HUES48 (cell line): ENCODE measurements at regions not wholly inside any gene's neighbourhood (a gene's known extent, or its start where the extent isn't known, plus 50 kb on each side); places are given as distances from the start of the nearest gene placed in this dataset.

Source experiments
- H3K27ac ChIP-seq: one replicate; pipeline ENCODE4 v1.7.0; 2013; ENCODE audit warnings: low read depth, low read length, inconsistent platforms
- H3K27me3 ChIP-seq: 2 replicates; pipeline ENCODE4 v1.6.1; 2013; ENCODE audit warnings: mild to moderate bottlenecking, low read length; ENCODE audit not compliant: control insufficient read depth, insufficient read depth
- H3K36me3 ChIP-seq: 2 replicates; pipeline ENCODE4 v1.6.1; 2013; ENCODE audit warnings: low read length; ENCODE audit not compliant: control insufficient read depth, insufficient read depth
- H3K4me1 ChIP-seq: 2 replicates; pipeline ENCODE4 v1.6.1; 2013; ENCODE audit warnings: mild to moderate bottlenecking, low read length; ENCODE audit not compliant: control insufficient read depth, insufficient read depth
- H3K4me3 ChIP-seq: 2 replicates; pipeline ENCODE4 v1.5.1; 2013; ENCODE audit warnings: mild to moderate bottlenecking, low read depth, low read length
- H3K9ac ChIP-seq: 2 replicates; pipeline ENCODE4 v1.6.1; 2013; ENCODE audit warnings: mild to moderate bottlenecking, low read depth, low read length, moderate library complexity
- H3K9me3 ChIP-seq: 2 replicates; pipeline ENCODE4 v1.6.1; 2013; ENCODE audit warnings: low read length; ENCODE audit not compliant: control insufficient read depth, insufficient read depth

DNA sequence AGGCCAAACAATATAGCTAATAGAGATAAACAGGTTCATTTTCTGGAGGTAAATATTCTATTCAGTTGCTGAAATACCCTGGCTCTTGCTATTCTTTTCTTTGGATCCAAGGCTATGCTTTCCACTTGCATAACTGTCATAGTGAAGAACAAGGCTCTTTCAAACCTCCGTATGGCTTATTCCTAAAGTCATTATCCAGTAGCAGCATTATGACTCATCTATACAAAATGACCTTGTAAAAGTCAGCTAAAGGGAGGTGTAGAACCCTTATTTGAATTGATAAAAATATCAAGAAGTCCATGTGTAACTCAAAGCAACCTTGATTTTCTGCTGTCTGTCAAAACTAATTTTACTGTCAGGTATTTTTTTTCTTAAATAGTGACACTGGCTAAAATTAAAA, 447.8 kb downstream of the PLK2 start:
- Histone ChIP-seq H3K27ac (no peak overlapping the region), H3K4me1 (no peaks in the 10 kb centered on the region), H3K9ac (no peak overlapping the region), H3K4me3 (no peak overlapping the region), H3K36me3 (no peaks in the 10 kb centered on the region), H3K27me3 (no peaks in the 10 kb centered on the region), H3K9me3 (no peaks in the 10 kb centered on the region)

- Histone ChIP-seq H3K27me3 (no peaks in the 10 kb centered on the region), H3K4me1 (no peaks in the 10 kb centered on the region)
These were observed 448.6 kb downstream of the PLK2 start for GRCh38 chr5:58011301-58011700.

DNA sequence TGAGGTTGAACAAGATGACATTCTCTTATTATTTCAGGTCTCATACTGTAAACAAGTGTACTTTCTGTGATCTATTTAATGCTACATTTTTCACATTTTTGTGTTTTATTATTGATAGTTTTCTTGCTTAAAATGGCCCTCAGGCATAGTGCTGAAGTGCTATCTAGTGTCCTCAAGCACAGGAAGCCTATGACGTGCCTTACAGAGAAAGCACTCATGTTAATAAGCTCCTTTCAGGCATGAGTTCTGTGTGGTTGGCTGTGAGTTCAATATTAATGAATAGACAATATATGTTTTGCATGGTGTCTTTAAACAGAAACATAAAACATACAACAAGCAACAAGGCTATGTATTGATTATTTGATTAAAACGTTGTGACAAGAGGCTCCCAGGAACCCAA, 450.1 kb downstream of the PLK2 start:
- H3K4me3 ChIP-seq = no peak overlapping the region
- H3K36me3 ChIP-seq = no peaks in the 10 kb centered on the region
- H3K4me1 ChIP-seq = no peaks in the 10 kb centered on the region
- no peaks in the 10 kb centered on the region for H3K9me3 ChIP-seq
- H3K27ac ChIP-seq = no peak overlapping the region
- no peak overlapping the region for H3K9ac ChIP-seq
- no peaks in the 10 kb centered on the region for H3K27me3 ChIP-seq

More at GRCh38 chr5:58011301-58011700, 448.6 kb downstream of the PLK2 start:
- Histone ChIP-seq H3K9ac (no peak overlapping the region), H3K4me3 (no peak overlapping the region), H3K27ac (no peak overlapping the region), H3K36me3 (no peaks in the 10 kb centered on the region), H3K9me3 (no peaks in the 10 kb centered on the region)

GRCh38 chr5:58002323-58002722, 457.6 kb downstream of the PLK2 start:
- no peak overlapping the region for H3K27ac ChIP-seq
- no peaks in the 10 kb centered on the region for H3K9me3 ChIP-seq
- no peaks in the 10 kb centered on the region for H3K27me3 ChIP-seq
- no peak overlapping the region for H3K4me3 ChIP-seq
- no peak overlapping the region for H3K9ac ChIP-seq
- no peaks in the 10 kb centered on the region for H3K36me3 ChIP-seq
- H3K4me1 ChIP-seq = no peaks in the 10 kb centered on the region

DNA sequence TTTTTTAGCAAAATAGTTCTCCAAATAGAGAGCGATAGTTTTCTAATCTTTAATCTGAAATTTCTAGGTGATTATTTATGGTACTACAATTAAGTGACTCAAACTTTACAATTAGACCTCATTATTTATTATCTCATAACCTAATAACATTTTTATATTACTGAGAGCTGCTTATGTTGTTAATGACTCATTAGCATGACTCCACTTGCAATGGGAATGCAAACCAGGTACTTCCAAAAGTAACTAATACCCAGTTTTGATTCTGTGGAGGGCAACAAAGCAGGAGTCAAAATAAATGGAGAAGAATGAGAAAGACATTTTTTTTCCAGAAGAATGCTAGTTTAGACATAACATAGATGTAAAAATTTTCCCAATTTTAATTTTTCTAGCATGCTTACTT, 466.0 kb downstream of the PLK2 start:
- no peaks in the 10 kb centered on the region for H3K27me3 ChIP-seq
- no peak overlapping the region for H3K9ac ChIP-seq
- H3K27ac ChIP-seq = no peak overlapping the region
- H3K36me3 ChIP-seq = no peaks in the 10 kb centered on the region
- no peaks in the 10 kb centered on the region for H3K9me3 ChIP-seq
- no peak overlapping the region for H3K4me3 ChIP-seq
- no peaks in the 10 kb centered on the region for H3K4me1 ChIP-seq

- H3K27ac ChIP-seq = no peak overlapping the region
These were observed 470.5 kb downstream of the PLK2 start for GRCh38 chr5:57989378-57989777.

DNA sequence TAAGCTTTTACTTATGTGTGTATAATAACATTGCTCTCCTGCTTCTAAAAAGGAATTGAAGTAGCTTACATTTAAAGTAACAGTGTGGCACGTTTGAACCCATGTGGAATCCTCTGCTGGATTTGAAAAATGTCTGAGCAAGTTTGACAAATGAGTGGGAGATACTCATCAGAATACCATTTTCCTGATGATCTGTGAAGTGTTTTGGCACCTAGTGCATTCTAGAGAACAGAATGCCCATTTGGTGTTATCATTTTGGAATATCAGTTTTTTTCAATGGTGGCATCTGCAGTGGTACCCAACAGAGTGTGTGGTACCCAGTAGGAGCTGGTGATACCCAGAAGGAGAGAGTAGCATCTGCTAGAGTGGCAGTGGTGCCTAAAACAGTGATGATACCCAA, 471.1 kb downstream of the PLK2 start:
- no peaks in the 10 kb centered on the region for H3K36me3 ChIP-seq
- H3K9ac ChIP-seq = no peak overlapping the region
- peaks cover 6% of the 10 kb centered on the region; the same call in 1 of the 2 replicates for H3K4me1 ChIP-seq

More at GRCh38 chr5:57989378-57989777, 470.5 kb downstream of the PLK2 start:
- Histone ChIP-seq H3K4me1 (peaks cover 6% of the 10 kb centered on the region; the same call in 1 of the 2 replicates), H3K27me3 (no peaks in the 10 kb centered on the region), H3K4me3 (no peak overlapping the region), H3K36me3 (no peaks in the 10 kb centered on the region), H3K9ac (no peak overlapping the region), H3K9me3 (no peaks in the 10 kb centered on the region)

GRCh38 chr5:57987552-57987951, 472.3 kb downstream of the PLK2 start:
- H3K36me3 ChIP-seq = no peaks in the 10 kb centered on the region
- peaks cover 6% of the 10 kb centered on the region; the same call in 1 of the 2 replicates for H3K4me1 ChIP-seq
- H3K4me3 ChIP-seq = no peak overlapping the region
- H3K9ac ChIP-seq = no peak overlapping the region
- H3K9me3 ChIP-seq = no peaks in the 10 kb centered on the region
- no peak overlapping the region for H3K27ac ChIP-seq
- H3K27me3 ChIP-seq = no peaks in the 10 kb centered on the region

More for the DNA sequence above, 471.1 kb downstream of the PLK2 start:
- no peak overlapping the region for H3K27ac ChIP-seq
- no peaks in the 10 kb centered on the region for H3K27me3 ChIP-seq
- no peak overlapping the region for H3K4me3 ChIP-seq
- no peaks in the 10 kb centered on the region for H3K9me3 ChIP-seq

DNA sequence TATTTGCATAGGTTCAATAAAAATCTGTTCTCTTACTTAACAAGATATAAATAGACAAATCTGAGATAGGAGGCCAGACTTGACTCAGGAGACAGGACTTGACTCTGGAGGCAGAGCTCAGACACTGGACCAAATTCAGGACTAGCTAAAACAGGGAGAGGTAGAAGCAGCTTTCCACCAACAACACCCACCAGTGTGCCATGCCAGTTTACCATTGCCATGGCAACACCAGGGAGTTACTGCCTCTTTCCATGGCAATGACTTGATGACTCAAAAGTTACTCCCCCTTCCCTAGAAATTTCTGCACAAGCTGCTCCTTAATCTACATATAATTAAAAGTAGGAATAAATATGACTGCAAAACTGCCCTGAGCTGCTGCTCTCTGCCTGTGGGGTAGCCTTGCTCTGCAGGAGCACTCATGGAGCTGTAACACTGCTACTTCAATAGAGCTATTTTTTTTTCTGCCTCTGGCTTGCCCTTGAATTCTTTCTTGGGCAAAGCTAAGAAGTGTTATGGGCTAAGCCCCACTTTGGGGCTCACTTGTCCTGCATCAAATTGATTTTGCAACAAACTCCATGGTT, 473.0 kb downstream of the PLK2 start:
- Histone ChIP-seq H3K27ac (no peak overlapping the region), H3K27me3 (no peaks in the 10 kb centered on the region), H3K9me3 (no peaks in the 10 kb centered on the region), H3K4me3 (no peak overlapping the region), H3K4me1 (peaks cover 6% of the 10 kb centered on the region; the same call in 1 of the 2 replicates), H3K36me3 (no peaks in the 10 kb centered on the region), H3K9ac (no peak overlapping the region)

DNA sequence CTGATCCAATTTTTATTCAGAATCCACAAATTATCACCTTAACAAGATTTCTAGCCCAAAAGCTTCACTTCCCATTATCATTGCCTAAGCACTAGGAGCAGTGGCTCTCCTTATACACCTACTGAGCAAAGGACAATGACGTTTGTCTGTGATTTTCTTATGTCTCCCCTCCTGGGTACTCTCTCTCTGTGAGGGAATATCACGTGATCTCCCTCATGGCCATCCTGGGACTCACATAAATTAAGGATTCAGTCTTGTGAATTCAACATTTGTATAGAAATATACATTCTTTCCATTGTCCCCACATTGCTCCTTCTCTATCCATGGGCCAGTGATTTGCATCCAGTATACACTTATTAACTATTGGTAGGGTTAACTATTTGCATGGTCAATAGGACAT, 476.5 kb downstream of the PLK2 start:
- Histone ChIP-seq H3K27me3 (no peaks in the 10 kb centered on the region), H3K9ac (no peak overlapping the region), H3K9me3 (no peaks in the 10 kb centered on the region), H3K27ac (no peak overlapping the region), H3K36me3 (no peaks in the 10 kb centered on the region), H3K4me1 (peaks cover 6% of the 10 kb centered on the region; the same call in 1 of the 2 replicates), H3K4me3 (no peak overlapping the region)

DNA sequence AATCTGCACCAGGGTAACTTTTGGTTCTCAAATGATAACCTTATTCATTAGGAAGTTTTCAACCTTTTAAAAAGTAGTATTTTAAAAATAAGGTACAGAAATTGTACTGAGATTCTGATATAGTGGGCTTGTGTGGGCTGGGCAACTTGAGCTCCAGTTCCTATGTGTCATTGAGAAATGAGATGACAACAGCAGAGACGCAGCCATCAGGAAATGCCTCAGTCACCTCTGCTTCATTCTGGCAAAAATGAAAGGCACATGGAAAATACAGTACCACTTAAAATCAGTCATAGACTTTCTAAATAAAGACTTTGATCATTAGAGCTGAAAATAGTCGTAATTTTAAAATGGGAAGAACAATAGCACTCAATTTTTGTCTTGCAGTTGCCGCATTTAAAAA, 480.2 kb downstream of the PLK2 start:
- no peak overlapping the region for H3K27ac ChIP-seq
- H3K27me3 ChIP-seq = no peaks in the 10 kb centered on the region
- H3K4me3 ChIP-seq = no peak overlapping the region
- H3K9me3 ChIP-seq = no peaks in the 10 kb centered on the region
- no peaks in the 10 kb centered on the region for H3K36me3 ChIP-seq
- H3K4me1 ChIP-seq = no peaks in the 10 kb centered on the region
- no peak overlapping the region for H3K9ac ChIP-seq
